ENCODE measurements at regions not wholly inside any gene's neighbourhood (a gene's known extent, or its start where the extent isn't known, plus 50 kb on each side); places are given as distances from the start of the nearest gene placed in this dataset.
"Not testable (repeated sequence)": the region's sequence is repeated elsewhere in the genome, so short reads cannot be mapped to it uniquely, and the experiment has no call there.

- Histone ChIP-seq H3K27ac (no peak overlapping the region), H3K4me1 (no peaks in the 10 kb centered on the region), H3K4me3 (no peak overlapping the region), H3K36me3 (no peaks in the 10 kb centered on the region), H3K27me3 (no peaks in the 10 kb centered on the region), H3K9me3 (peaks cover 0 to 17% (median 4%) of the 10 kb centered on the region in 4 donors)
- TF ChIP-seq, protein P1, sequence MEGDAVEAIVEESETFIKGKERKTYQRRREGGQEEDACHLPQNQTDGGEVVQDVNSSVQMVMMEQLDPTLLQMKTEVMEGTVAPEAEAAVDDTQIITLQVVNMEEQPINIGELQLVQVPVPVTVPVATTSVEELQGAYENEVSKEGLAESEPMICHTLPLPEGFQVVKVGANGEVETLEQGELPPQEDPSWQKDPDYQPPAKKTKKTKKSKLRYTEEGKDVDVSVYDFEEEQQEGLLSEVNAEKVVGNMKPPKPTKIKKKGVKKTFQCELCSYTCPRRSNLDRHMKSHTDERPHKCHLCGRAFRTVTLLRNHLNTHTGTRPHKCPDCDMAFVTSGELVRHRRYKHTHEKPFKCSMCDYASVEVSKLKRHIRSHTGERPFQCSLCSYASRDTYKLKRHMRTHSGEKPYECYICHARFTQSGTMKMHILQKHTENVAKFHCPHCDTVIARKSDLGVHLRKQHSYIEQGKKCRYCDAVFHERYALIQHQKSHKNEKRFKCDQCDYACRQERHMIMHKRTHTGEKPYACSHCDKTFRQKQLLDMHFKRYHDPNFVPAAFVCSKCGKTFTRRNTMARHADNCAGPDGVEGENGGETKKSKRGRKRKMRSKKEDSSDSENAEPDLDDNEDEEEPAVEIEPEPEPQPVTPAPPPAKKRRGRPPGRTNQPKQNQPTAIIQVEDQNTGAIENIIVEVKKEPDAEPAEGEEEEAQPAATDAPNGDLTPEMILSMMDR (IDR thresholded peaks at IDR 0.05) = no peak
- TF ChIP-seq POLR2A (IDR thresholded peaks at IDR 0.05) = no peak
- DNase-seq = no peak
Measured at GRCh38 chr6:112606656-112607435, 259.7 kb downstream of the RFPL4B start.

- H3K4me3 ChIP-seq, H3K27me3 ChIP-seq, DNase-seq, H3K36me3 ChIP-seq, H3K4me1 ChIP-seq, H3K27ac ChIP-seq: not testable (repeated sequence)
- peaks cover 0 to 17% (median 4%) of the 10 kb centered on the region in 4 donors for H3K9me3 ChIP-seq
Measured at GRCh38 chr6:112608925-112609324, 261.8 kb downstream of the RFPL4B start.

DNA sequence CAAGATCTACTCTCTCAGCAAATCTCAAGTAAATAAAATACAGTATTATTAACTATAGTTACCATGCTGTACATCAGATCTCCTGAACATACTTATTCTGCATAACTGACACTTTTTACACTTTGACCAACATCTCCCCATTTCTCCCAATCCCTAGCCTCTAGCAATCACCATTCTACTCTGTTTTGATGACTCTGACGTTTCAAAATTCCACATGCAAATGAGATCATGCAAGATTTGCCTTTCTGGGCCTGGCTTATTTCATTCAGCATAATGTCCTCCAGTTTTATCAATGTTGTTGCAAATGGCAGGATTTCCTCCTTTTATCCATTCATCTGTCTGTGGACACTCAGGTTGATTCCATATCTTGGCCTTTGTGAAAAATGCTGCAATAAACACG, 266.3 kb downstream of the RFPL4B start:
- Histone ChIP-seq H3K27ac (no peak overlapping the region), H3K27me3 (no peaks in the 10 kb centered on the region)
- DNase-seq = no peak

DNA sequence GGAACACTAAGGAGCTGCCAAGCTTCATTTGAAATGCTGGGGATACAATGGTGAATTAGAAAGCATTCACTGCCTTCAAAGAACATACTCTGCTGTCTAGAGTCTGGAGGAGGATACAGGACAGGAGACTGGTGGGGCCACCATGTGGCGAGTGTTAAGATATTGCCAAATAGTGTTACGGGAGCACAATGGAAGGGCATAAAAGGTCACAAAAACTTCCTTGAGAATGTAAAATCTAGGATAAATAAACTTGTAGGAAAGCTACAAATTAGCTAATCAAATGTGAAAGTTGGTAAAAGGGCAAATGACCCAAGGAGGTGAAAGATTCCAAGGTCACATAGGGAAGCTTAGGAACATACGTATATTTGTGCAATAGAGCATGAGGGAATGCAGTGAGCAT, 271.7 kb downstream of the RFPL4B start:
- Histone ChIP-seq H3K27me3 (no peaks in the 10 kb centered on the region), H3K36me3 (no peaks in the 10 kb centered on the region), H3K4me3 (no peak overlapping the region), H3K27ac (no peak overlapping the region), H3K9me3 (no peaks in the 10 kb centered on the region), H3K4me1 (no peaks in the 10 kb centered on the region)
- TF ChIP-seq, protein P1 (IDR thresholded peaks at IDR 0.05) = no peak
- no peak for TF ChIP-seq POLR2A (IDR thresholded peaks at IDR 0.05)
- no peak for DNase-seq

More for the DNA sequence above, 266.3 kb downstream of the RFPL4B start:
- no peak overlapping the region for H3K4me3 ChIP-seq
- H3K4me1 ChIP-seq = no peaks in the 10 kb centered on the region
- no peaks in the 10 kb centered on the region for H3K36me3 ChIP-seq
- H3K9me3 ChIP-seq = peaks cover 0 to 17% (median 4%) of the 10 kb centered on the region in 4 donors
- no peak for TF ChIP-seq POLR2A (IDR thresholded peaks at IDR 0.05)
- TF ChIP-seq, protein P1 (IDR thresholded peaks at IDR 0.05) = no peak

DNA sequence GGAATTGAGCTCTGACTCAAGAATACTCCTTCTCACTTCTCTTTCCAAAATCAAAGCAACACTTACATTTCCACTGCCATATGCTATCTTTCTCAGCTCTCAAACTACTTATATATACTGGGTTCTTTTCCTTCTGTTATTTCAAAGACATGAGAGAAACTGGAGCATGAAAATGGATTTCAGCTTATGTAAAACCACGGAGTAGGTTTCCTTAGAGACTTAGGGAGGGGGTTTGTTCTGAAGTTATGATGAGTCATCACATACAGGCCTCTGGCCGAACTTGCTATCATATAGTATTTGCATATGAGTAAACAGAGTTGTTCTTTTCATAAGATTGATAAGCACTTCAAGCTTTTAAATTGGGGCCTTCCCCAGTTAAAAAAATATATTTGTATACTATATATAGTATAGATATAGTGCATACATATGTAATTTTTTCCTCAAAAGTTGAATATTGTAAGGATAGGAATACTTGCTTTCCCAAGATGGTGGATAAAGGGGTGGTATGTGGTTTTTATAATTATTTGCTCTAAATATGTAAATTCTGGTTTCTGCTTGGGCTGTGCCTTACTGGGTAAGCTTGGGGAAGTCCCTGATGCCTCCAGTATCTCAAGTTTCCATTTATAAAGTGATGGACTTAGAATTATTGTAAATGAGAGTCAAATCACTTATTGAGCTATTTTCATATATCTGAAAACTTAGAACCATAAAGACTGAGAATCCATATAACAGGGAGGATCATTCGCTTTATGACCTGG, 273.9 kb downstream of the RFPL4B start:
- TF ChIP-seq POLR2A (IDR thresholded peaks at IDR 0.05) = no peak
- TF ChIP-seq, protein P1 (IDR thresholded peaks at IDR 0.05) = no peak
- no peaks in the 10 kb centered on the region for H3K36me3 ChIP-seq
- no peaks in the 10 kb centered on the region for H3K9me3 ChIP-seq
- no peak for DNase-seq
- H3K4me3 ChIP-seq = no peak overlapping the region
- no peaks in the 10 kb centered on the region for H3K4me1 ChIP-seq
- H3K27me3 ChIP-seq = no peaks in the 10 kb centered on the region
- no peak overlapping the region for H3K27ac ChIP-seq

DNA sequence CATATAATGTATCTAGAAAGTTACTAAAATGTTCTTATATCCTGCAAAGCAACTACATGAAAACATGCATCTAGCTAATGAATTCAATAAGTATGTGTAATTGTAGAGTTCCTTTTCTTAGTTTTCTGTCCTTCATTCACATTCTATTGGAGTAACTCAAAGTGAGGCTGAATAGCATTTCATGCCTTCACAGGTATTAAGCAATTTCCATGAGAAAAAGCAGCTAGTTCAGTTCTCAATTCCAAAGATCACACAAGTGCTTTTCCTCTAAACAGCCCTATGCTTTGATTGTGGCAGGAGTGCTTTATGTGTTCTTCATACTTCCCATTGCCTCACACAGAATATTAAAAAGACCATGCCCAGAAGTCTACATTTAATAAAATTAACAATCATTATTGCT, 274.9 kb downstream of the RFPL4B start:
- Histone ChIP-seq H3K4me3 (no peak overlapping the region), H3K36me3 (no peaks in the 10 kb centered on the region), H3K9me3 (no peaks in the 10 kb centered on the region), H3K27ac (no peak overlapping the region), H3K4me1 (no peaks in the 10 kb centered on the region), H3K27me3 (no peaks in the 10 kb centered on the region)
- no peak for DNase-seq
- TF ChIP-seq, protein P1 (IDR thresholded peaks at IDR 0.05) = no peak
- TF ChIP-seq POLR2A (IDR thresholded peaks at IDR 0.05) = no peak
